Coronary artery (tissue), 2 donors: ENCODE measurements at regions not wholly inside any gene's neighbourhood (a gene's known extent, or its start where the extent isn't known, plus 50 kb on each side); places are given as distances from the start of the nearest gene placed in this dataset.

ENCODE experiments used
- DNase-seq: peaks from one replicate; pipeline ENCODE4 v3.0.0-alpha.2; 2017; ENCODE audit warnings: low spot score
- H3K27ac ChIP-seq, 2 donors: fragments of 200-600 bp; sonication (generic); one replicate each; pipeline ENCODE4 v1.5.1; 2016 to 2019
- H3K4me3 ChIP-seq: fragments of 200-600 bp; sonication (generic); 2 replicates; pipeline ENCODE4 v1.5.1; 2016; ENCODE audit warnings: mild to moderate bottlenecking, moderate library complexity
- TF ChIP-seq, protein P1 (sequence below): fragments of 200-600 bp; sonication (generic); IDR thresholded peaks from one replicate; pipeline ENCODE4 v1.5.1; 2019; ENCODE audit warnings: antibody characterized with exemption

DNA sequence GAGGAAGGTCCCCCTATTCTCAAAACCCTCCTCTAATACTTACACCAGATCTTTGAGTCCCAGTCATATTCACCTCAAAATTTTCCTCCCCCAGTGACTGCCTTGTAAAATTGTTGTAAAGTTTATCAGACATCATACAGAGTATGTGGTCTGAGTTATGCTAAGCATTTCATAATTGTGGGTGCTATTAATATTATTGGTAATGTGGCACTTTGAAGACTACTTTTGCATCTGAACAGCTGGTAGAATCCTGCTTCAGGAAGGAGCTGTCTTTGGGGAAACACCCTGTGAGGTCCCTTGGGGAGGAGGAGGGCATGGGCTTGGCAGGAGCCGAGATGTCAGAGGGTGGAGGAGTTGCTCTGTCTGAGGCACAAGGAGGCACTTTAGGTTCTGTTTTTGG, 164.9 kb upstream of the ZNF618 start:
- no peak overlapping the region for H3K27ac ChIP-seq
- TF ChIP-seq, protein P1, sequence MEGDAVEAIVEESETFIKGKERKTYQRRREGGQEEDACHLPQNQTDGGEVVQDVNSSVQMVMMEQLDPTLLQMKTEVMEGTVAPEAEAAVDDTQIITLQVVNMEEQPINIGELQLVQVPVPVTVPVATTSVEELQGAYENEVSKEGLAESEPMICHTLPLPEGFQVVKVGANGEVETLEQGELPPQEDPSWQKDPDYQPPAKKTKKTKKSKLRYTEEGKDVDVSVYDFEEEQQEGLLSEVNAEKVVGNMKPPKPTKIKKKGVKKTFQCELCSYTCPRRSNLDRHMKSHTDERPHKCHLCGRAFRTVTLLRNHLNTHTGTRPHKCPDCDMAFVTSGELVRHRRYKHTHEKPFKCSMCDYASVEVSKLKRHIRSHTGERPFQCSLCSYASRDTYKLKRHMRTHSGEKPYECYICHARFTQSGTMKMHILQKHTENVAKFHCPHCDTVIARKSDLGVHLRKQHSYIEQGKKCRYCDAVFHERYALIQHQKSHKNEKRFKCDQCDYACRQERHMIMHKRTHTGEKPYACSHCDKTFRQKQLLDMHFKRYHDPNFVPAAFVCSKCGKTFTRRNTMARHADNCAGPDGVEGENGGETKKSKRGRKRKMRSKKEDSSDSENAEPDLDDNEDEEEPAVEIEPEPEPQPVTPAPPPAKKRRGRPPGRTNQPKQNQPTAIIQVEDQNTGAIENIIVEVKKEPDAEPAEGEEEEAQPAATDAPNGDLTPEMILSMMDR, result no peak
- no peak for DNase-seq
- H3K4me3 ChIP-seq, result no peak overlapping the region

DNA sequence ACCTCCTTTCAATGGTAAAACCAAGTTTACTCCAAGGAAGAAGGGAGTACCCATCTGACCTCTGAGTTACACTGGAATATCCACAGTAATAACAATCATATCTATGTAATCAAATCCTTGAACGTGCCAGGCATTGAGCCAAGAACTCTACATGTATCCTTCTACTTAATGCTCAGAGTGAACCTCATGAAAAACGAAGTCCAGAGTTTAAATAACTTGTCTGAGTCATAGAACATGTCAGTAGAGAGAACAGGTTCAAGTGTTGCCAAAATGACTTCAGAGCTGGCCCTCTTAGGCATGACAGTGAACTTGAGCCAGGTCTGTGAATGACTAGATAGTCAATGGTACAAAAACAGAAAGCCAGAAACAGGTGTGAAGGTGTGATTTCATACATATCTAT, 164.1 kb upstream of the ZNF618 start:
- DNase-seq, result no peak
- TF ChIP-seq, protein P1, result no peak
- Histone ChIP-seq H3K27ac (no peak overlapping the region), H3K4me3 (no peak overlapping the region)

DNA sequence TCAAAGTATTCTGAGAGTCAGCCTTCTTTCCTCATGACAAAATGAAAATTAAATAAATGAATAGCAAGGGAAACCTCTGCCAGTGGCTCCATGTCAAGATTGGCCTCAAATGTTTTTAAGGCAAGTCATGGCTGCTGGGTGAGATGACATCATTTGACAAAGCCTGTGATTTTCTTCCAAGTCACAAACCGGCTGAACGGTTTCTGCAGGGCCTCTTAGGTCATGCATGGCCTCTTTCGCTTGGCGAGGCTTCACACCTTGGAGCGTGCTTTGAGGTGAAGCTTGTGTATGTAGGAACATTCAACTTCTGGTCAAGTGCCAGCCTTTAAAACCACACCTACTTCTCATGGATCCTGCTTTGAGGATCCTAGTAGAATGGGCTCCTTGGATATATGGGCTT, 161.0 kb upstream of the ZNF618 start:
- Histone ChIP-seq H3K4me3 (no peak overlapping the region), H3K27ac (no peak overlapping the region)
- TF ChIP-seq, protein P1, result no peak
- no peak for DNase-seq

DNA sequence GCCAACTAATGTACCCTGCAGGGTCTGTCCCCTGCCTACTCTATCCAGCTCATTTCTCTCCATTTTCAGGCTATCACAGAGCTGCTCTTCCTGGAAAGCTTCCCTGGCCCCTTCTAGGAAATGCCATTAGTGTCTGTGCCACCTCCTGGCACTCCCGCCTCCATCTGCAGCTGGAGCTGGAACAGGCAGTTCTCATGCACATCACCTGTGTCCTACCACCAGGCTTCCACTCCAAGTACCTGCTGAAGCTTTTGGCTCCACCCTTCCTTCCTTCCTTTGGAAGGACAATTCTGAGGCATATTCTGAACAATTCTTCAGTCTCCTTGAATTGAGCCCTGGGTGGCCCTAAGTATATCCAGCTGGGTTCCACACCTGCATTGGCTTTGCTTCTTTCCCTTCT, 156.2 kb upstream of the ZNF618 start:
- H3K27ac ChIP-seq, result no peak overlapping the region
- DNase-seq, result peak; percentile 31
- no peak overlapping the region for H3K4me3 ChIP-seq
- TF ChIP-seq, protein P1, result no peak

DNA sequence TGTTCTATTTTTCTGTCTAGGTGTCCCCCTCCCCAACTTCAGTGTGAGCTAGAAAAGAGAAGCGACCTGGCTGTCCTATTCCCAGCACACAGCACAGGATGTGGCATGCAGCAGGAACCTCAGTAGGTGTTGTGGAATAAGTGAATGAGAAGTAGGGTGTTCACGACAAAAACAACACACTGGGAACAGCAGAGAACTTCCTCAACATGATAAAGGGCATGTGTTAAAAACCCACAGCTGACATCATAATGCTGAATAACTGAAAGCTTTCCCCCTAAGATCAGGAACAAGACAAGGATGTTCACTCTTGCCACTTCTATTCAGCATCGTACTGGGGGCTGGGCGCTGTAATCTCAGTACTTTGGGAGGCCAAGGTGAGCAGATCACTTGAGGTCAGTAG, 155.6 kb upstream of the ZNF618 start:
- H3K27ac ChIP-seq, result no peak overlapping the region
- no peak for DNase-seq

DNA sequence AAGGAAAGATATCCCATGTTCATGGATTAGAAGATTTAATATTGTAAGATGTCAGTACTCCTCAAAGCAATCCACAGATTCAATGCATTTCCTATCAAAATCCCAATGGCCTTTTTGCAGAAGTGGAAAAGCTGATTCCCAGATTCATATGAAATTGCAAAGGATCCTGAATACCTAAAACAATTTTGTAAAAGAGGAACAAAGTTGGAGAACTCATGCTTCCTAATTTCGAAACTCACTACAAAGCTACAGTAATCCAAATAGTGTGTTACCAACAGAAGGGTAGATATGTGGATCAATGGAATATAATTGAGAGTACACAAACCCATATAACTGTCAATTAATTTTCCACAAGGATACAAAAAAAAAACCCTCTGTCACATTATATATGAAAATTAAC, 154.3 kb upstream of the ZNF618 start:
- TF ChIP-seq, protein P1, result no peak
- no peak for DNase-seq
- Histone ChIP-seq H3K4me3 (no peak overlapping the region), H3K27ac (no peak overlapping the region)

More for the DNA sequence above, 155.6 kb upstream of the ZNF618 start:
- TF ChIP-seq, protein P1, result no peak
- no peak overlapping the region for H3K4me3 ChIP-seq

DNA sequence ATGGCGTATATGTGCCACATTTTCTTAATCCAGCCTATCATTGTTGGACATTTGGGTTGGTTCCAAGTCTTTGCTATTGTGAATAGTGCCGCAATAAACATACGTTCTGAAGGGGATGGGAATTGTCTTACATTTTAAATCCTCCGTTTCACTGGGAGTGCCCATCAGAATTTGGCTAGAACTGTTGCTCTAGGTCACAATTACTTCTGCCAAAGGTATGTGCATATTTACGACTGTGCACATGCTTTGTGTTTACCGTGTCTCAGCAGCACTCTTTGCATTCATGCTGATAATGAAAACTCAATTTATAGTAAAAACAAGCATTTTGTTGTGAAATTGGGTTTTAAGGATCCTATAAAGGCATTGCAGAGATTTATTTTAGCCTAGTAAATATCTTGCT, 151.9 kb upstream of the ZNF618 start:
- DNase-seq, result no peak
- no peak overlapping the region for H3K27ac ChIP-seq
- no peak overlapping the region for H3K4me3 ChIP-seq
- TF ChIP-seq, protein P1, result no peak
